GM10266 (cell line): ENCODE measurements at regions not wholly inside any gene's neighbourhood (a gene's known extent, or its start where the extent isn't known, plus 50 kb on each side); places are given as distances from the start of the nearest gene placed in this dataset.

ENCODE experiments used
- DNase-seq: peaks from one replicate; pipeline ENCODE4 v3.0.0; 2012; ENCODE audit errors: extremely low spot score
- CTCF ChIP-seq: IDR thresholded peaks from 2 replicates; pipeline ENCODE4 v1.5.1; 2012; ENCODE audit warnings: mild to moderate bottlenecking, low read depth; ENCODE audit not compliant: control insufficient read depth, insufficient read depth; ENCODE audit errors: missing control alignments

- TF ChIP-seq CTCF, result no peak
- no peak for DNase-seq
Observed at GRCh38 chr2:163428187-163428586, 307.6 kb downstream of the FIGN start.

- DNase-seq, result no peak
Observed at GRCh38 chr2:163420604-163421003, 315.2 kb downstream of the FIGN start.

GRCh38 chr2:163419000-163419830 is 316.6 kb downstream of the FIGN start:
- no peak for DNase-seq
- no peak for TF ChIP-seq CTCF

More at GRCh38 chr2:163420604-163421003, 315.2 kb downstream of the FIGN start:
- no peak for TF ChIP-seq CTCF

- no peak for TF ChIP-seq CTCF
- no peak for DNase-seq
Observed at GRCh38 chr2:163417596-163418337, 318.0 kb downstream of the FIGN start.

- DNase-seq, result no peak
- no peak for TF ChIP-seq CTCF
Observed at GRCh38 chr2:163414121-163414520, 321.7 kb downstream of the FIGN start.

GRCh38 chr2:163407296-163407695 is 328.5 kb downstream of the FIGN start:
- no peak for DNase-seq
- TF ChIP-seq CTCF, result no peak

GRCh38 chr2:163405298-163405697 is 330.5 kb downstream of the FIGN start:
- DNase-seq, result no peak
- TF ChIP-seq CTCF, result no peak
